IPS DF 4.7 (cell line): ENCODE measurements at regions not wholly inside any gene's neighbourhood (a gene's known extent, or its start where the extent isn't known, plus 50 kb on each side); places are given as distances from the start of the nearest gene placed in this dataset.

Experiments
- DNase-seq: peaks from one replicate; pipeline ENCODE4 v3.0.0-alpha.2; 2013; ENCODE audit warnings: low spot score; ENCODE audit errors: extremely low read depth

DNA sequence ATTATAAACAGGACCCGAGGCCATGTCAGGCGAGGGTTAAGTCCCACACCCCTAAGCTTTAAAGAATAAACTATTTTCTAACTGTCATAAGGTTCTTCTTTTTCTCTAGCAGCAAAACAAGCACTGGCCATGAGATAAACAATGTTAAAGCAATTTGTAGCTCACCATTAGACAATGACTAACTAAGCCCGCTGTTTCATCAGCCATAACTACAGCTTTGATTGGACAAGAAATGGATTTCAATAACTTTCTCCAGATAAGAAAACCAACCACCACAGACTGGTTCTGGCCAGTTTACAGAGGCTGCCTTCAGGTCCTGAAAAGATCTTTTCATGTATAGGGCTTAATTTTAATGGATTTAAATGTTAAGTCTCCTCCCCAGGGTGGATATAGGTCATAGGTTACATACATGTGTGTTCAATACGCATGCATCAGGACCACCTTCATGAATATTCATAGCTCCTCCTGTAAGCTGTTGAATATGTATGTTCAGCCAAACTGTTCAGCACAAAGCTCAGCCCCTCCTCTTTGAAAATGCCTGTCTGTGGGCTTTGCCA is 108.7 kb upstream of the RAB6C start:
- no peak for DNase-seq

DNA sequence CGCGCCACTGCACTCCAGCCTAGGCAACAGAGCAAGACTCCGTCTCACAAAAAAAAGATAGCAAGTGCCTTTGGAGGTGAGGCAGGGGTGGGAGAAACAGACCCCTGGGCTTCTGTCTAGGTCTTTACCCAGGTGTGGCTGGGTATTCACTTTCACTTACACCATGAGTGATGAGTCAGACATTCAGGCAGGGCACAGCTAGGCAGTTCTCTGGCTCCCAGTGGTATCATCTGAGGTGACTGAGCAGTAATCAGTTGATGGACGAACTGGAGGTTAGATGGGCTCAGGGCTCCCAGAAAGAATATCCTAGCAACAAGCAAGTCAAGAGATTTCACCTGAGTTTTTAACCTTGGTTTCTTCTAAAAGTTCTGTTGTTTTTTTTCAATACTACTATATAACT is 107.0 kb upstream of the RAB6C start:
- DNase-seq = no peak

DNA sequence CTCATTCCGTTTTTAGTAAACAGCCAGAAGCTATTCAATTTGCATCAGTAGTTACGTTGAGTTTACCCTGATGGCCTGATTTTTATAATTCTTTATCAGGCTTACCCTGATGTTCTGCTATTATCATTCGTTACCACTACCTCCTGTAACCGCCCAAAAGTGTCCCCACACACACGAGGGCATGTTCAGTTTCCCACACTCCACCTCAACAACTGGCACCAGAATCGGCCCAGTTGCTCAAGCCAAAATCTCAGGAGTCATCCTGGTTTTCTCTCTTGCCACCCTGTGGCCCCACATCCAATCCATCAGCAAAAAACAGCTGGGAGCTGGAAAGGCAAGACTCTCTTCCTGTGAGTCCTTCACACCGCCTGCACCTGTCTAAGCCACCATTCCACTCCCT is 102.9 kb upstream of the RAB6C start:
- DNase-seq = no peak

DNA sequence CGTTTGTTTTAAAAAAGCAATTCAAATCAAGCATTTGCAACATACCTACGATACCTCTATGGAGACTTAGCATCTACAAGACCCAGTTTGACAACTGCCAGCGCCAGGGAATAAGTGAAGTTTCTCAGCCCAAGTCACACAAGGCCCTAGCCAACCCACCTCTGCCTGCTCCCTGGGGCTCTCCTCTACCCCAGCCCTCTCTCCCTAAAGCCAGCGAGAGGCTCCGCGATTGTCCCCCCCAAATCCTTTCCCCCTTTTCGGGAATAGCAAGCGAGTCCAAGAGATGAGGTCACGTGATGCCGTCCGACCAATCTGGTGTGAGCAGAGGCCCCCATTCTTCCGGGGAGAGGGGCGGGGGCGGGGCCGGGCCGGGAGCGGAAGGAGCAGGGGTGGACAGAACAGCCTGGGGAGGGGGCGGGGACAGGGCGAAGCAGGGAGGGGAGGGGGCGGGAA is 102.2 kb upstream of the RAB6C start:
- peak; percentile 64 for DNase-seq

- no peak for DNase-seq
These were observed 101.4 kb upstream of the RAB6C start for GRCh38 chr2:129877795-129878775.

- no peak for DNase-seq
These were observed 99.8 kb upstream of the RAB6C start for GRCh38 chr2:129879614-129880180.

DNA sequence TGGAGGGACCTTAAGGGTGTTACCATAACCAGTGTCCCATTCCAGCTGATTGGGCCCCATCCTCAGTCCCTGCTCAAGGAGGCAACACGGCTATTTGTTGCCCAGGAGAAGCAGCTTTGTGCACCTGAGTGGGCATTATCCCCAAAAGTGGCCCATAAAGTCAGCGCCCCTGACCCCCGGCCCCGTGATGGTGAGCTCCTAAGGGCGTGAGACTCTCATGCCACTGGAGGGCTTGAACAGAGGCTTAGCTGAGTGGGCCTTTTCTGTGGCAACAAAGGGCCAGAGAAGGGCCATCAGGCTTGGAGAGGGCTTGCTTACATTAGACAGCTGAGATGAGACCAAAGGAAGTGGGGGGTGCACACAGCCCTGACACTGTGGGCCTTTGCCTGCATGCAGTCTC is 99.2 kb upstream of the RAB6C start:
- no peak for DNase-seq

GRCh38 chr2:129880971-129881370 is 98.5 kb upstream of the RAB6C start:
- no peak for DNase-seq

GRCh38 chr2:129881786-129882396 is 97.6 kb upstream of the RAB6C start:
- DNase-seq = no peak

GRCh38 chr2:129882476-129882875 is 97.0 kb upstream of the RAB6C start:
- no peak for DNase-seq

DNA sequence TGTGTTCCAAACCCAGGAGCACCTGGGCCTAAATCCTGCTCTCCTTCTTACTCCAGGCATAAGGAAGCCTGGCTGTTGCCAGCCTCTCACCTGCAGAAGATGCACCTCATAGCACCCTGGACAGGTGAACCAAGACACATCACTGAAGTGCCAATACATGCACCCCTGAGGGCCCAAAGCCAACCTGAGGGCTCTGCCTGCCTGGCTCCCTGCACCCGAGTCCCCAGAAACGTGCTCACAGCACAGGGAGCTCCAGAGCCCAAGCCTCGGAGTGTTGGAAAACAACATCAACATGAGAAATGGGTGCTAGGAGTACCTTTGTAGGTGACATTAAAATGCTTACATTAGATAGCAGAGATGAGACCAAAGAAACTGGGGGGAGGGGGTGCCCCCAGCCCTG is 96.3 kb upstream of the RAB6C start:
- DNase-seq = no peak

- DNase-seq = no peak
These were observed 95.2 kb upstream of the RAB6C start for GRCh38 chr2:129884221-129884786.

DNA sequence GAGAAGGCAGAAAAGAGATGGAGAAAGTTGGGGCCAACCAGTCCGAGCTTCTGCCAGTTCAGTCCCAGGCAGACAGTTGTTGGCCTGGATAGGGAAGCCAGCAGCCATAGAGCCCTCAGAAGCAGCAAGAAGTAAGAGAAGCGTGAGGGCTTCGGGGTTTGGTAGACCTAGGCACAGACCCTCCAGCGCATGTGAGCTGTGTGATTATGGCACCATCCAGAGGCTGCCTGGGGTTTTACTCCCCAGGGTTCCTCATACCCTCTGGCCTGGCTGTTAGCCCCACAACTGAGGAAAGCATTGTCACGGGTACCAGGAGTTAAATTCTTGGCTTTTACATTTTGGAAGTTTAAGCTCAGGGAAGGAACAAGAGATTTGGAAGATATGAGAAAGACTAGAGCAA is 93.7 kb upstream of the RAB6C start:
- no peak for DNase-seq

GRCh38 chr2:129887688-129888266 is 91.7 kb upstream of the RAB6C start:
- no peak for DNase-seq

GRCh38 chr2:129888461-129888860 is 91.0 kb upstream of the RAB6C start:
- no peak for DNase-seq

GRCh38 chr2:129888896-129889295 is 90.6 kb upstream of the RAB6C start:
- DNase-seq = no peak

GRCh38 chr2:129891341-129892320 is 87.8 kb upstream of the RAB6C start:
- DNase-seq = no peak

- no peak for DNase-seq
These were observed 87.1 kb upstream of the RAB6C start for GRCh38 chr2:129892360-129892759.

- DNase-seq = no peak
These were observed 86.7 kb upstream of the RAB6C start for GRCh38 chr2:129892773-129893172.

- no peak for DNase-seq
These were observed 86.2 kb upstream of the RAB6C start for GRCh38 chr2:129893244-129893643.
